IMR-90 (cell line): ENCODE measurements at regions not wholly inside any gene's neighbourhood (a gene's known extent, or its start where the extent isn't known, plus 50 kb on each side); places are given as distances from the start of the nearest gene placed in this dataset.
"Not testable (repeated sequence)": the region's sequence is repeated elsewhere in the genome, so short reads cannot be mapped to it uniquely, and the experiment has no call there.

Experiments used
- ATAC-seq: fragments of 200-7000 bp; cut with Tn5 transposase; 2 replicates; pipeline ENCODE4 v1.9.1; 2020; ENCODE audit warnings: low read depth, mild to moderate bottlenecking, moderate library complexity
- BruUV-seq: library from RNA; stranded (reverse); fragments of 400-500 nt; replicated peaks from 2 replicates; lab custom pipeline; 2021; lab: Mats Ljungman, UMichigan
- CTCF ChIA-PET: fragments of 300-600 bp; formaldehyde crosslinking; extraction: SDS; loops from one replicate; lab custom pipeline; 2021; ENCODE audit warnings: antibody characterized with exemption; lab: Yijun Ruan, JAX
- POLR2A ChIA-PET: fragments of 300-600 bp; sonication (Branson Sonifier 250); formaldehyde crosslinking; loops from one replicate; lab custom pipeline; 2022; ENCODE audit warnings: antibody characterized with exemption; ENCODE audit not compliant: unreplicated experiment; lab: Charles Lee
- DNase-seq: peaks from one replicate; pipeline ENCODE4 v3.0.0; 2013
- H2AFZ ChIP-seq: replicated peaks from 2 replicates; pipeline ENCODE3; 2013; ENCODE audit warnings: low read length, mild to moderate bottlenecking; ENCODE audit not compliant: poor library complexity
- H2AK5ac ChIP-seq: 2 replicates; pipeline ENCODE4 v1.6.1; 2013; ENCODE audit warnings: low read depth, low read length, inconsistent platforms
- H2AK9ac ChIP-seq: replicated peaks from 2 replicates; pipeline ENCODE3; 2013; ENCODE audit warnings: mild to moderate bottlenecking, low read depth, low read length, moderate library complexity; ENCODE audit not compliant: poor library complexity
- H2BK120ac ChIP-seq: 2 replicates; pipeline ENCODE4 v1.6.1; 2013; ENCODE audit warnings: low read depth, low read length, inconsistent platforms
- H2BK15ac ChIP-seq: 3 replicates; pipeline ENCODE4 v1.6.1; 2013; ENCODE audit warnings: low read depth, low read length, inconsistent platforms
- H2BK20ac ChIP-seq: 2 replicates; pipeline ENCODE4 v1.6.1; 2013; ENCODE audit warnings: low read depth, mild to moderate bottlenecking, inconsistent platforms, low read length, moderate library complexity
- H2BK5ac ChIP-seq: 2 replicates; pipeline ENCODE4 v1.6.1; 2013; ENCODE audit warnings: mild to moderate bottlenecking, low read depth, low read length, inconsistent platforms; ENCODE audit not compliant: poor library complexity, severe bottlenecking
- H3K14ac ChIP-seq: replicated peaks from 2 replicates; pipeline ENCODE4 v1.6.1; 2013; ENCODE audit warnings: low read depth, low read length, inconsistent platforms
- H3K18ac ChIP-seq: 2 replicates; pipeline ENCODE4 v1.6.1; 2013; ENCODE audit warnings: low read depth, low read length, control low read depth
- H3K23ac ChIP-seq: 2 replicates; pipeline ENCODE4 v1.6.1; 2013; ENCODE audit warnings: low read depth, low read length, inconsistent platforms
- H3K27ac ChIP-seq: 2 replicates; pipeline ENCODE4 v1.5.1; 2013; ENCODE audit warnings: mild to moderate bottlenecking, control low read depth, low read length; ENCODE audit not compliant: insufficient read depth
- H3K27me3 ChIP-seq: 2 replicates; pipeline ENCODE4 v1.6.1; 2013; ENCODE audit warnings: low read length; ENCODE audit not compliant: control insufficient read depth, insufficient read depth
- H3K36me3 ChIP-seq: 2 replicates; pipeline ENCODE4 v1.6.1; 2013; ENCODE audit warnings: low read length, mixed read lengths; ENCODE audit not compliant: control insufficient read depth, insufficient read depth
- H3K4ac ChIP-seq: 2 replicates; pipeline ENCODE4 v1.6.1; 2013; ENCODE audit warnings: low read depth, low read length, inconsistent platforms
- H3K4me1 ChIP-seq: 2 replicates; pipeline ENCODE4 v1.6.1; 2013; ENCODE audit warnings: low read length, mixed read lengths; ENCODE audit not compliant: control insufficient read depth, insufficient read depth
- H3K4me2 ChIP-seq: 2 replicates; pipeline ENCODE4 v1.6.1; 2013; ENCODE audit warnings: low read depth, mild to moderate bottlenecking, control low read depth, low read length, moderate library complexity
- H3K4me3 ChIP-seq: 2 replicates; pipeline ENCODE4 v1.5.1; 2013; ENCODE audit warnings: low read depth, mild to moderate bottlenecking, control low read depth, low read length, moderate library complexity; ENCODE audit not compliant: insufficient read depth
- H3K56ac ChIP-seq: 2 replicates; pipeline ENCODE4 v1.6.1; 2013; ENCODE audit warnings: low read length, inconsistent platforms; ENCODE audit not compliant: insufficient read depth; ENCODE audit errors: extremely low read depth
- H3K79me1 ChIP-seq, 2 experiments: 2 replicates each; pipeline ENCODE4 v1.6.1; 2013; ENCODE audit warnings: low read length in 2 of 2, inconsistent platforms in 1 of 2, low read depth in 1 of 2
- H3K9ac ChIP-seq: 2 replicates; pipeline ENCODE4 v1.6.1; 2013; ENCODE audit warnings: low read depth, low read length, control low read depth
- H3K9me1 ChIP-seq: 2 replicates; pipeline ENCODE4 v1.6.1; 2013; ENCODE audit warnings: low read length, inconsistent platforms; ENCODE audit not compliant: insufficient read depth
- H3K9me3 ChIP-seq: 2 replicates; pipeline ENCODE4 v1.6.1; 2013; ENCODE audit warnings: low read length; ENCODE audit not compliant: control insufficient read depth, insufficient read depth
- H4K20me1 ChIP-seq: 2 replicates; pipeline ENCODE4 v1.6.1; 2013; ENCODE audit warnings: low read length, inconsistent platforms; ENCODE audit not compliant: insufficient read depth
- H4K5ac ChIP-seq: 2 replicates; pipeline ENCODE4 v1.6.1; 2013; ENCODE audit warnings: mild to moderate bottlenecking, low read depth, low read length, control low read depth
- H4K8ac ChIP-seq, 2 experiments: 2 replicates each; pipeline ENCODE4 v1.6.1; 2013; ENCODE audit warnings: low read depth in 2 of 2, low read length in 2 of 2, control low read depth in 1 of 2, inconsistent platforms in 1 of 2
- H4K91ac ChIP-seq: 2 replicates; pipeline ENCODE4 v1.6.1; 2013; ENCODE audit warnings: low read depth, low read length, inconsistent platforms; ENCODE audit not compliant: insufficient read depth
- WGBS, 2 experiments: methylation state at CpG; one replicate each; pipeline versions ENCODE4 v1.1.5 to v1.1.7; 2013; ENCODE audit warnings: missing lambda C conversion rate in 2 of 2; ENCODE audit not compliant: insufficient read length in 1 of 2; ENCODE audit errors: extremely low coverage in 2 of 2; 5-methylcytosine and 5-hydroxymethylcytosine counted together
- dilution Hi-C: fragments of 300-500 bp; cut with HindIII; formaldehyde crosslinking; loops from one replicate; pipeline ENCODE4 v1.14.3; 2018; ENCODE audit warnings: low sequenced_read_pairs; ENCODE audit not compliant: unreplicated experiment
- in situ Hi-C: fragments of 300-500 bp; cut with MboI; formaldehyde crosslinking; loops from 3 replicates; pipeline ENCODE4 v1.14.3; 2019; ENCODE audit warnings: low sequenced_read_pairs, inconsistent platforms, mixed read lengths
- intact Hi-C: fragments of 100-400 bp; cut with micrococcal nuclease; formaldehyde crosslinking; loops from 2 replicates; pipeline ENCODE4 v1.10.0; 2022

GRCh38 chr5:126681314-126681713 lies 80.6 kb downstream of the PHAX start:
- H3K4me3 ChIP-seq, H3K79me1 ChIP-seq, H3K9me3 ChIP-seq, H3K18ac ChIP-seq, DNase-seq, H2BK15ac ChIP-seq, H4K5ac ChIP-seq, H4K8ac ChIP-seq, H3K23ac ChIP-seq, H2BK5ac ChIP-seq, H3K9me1 ChIP-seq, H2BK20ac ChIP-seq, dilution Hi-C loops, POLR2A ChIA-PET, H4K91ac ChIP-seq, intact Hi-C loops, H3K4ac ChIP-seq, H3K27ac ChIP-seq, H3K36me3 ChIP-seq, H3K4me2 ChIP-seq, ATAC-seq, H3K14ac ChIP-seq, in situ Hi-C loops, H3K27me3 ChIP-seq, H4K20me1 ChIP-seq, H2AK5ac ChIP-seq, H2BK120ac ChIP-seq, H2AK9ac ChIP-seq, H3K9ac ChIP-seq, H2AFZ ChIP-seq, H3K56ac ChIP-seq, H3K4me1 ChIP-seq, BruUV-seq: not testable (repeated sequence)
- CTCF ChIA-PET = interaction anchor here (0.7 kb wide), 1 partner anchor 793 kb away, joined by 3 read pairs; no protein-coding TSS in a partner anchor
- WGBS, 2 experiments = no CpG with 5 or more reads among the region's 9 CpGs
